H1 (cell line): ENCODE measurements at regions not wholly inside any gene's neighbourhood (a gene's known extent, or its start where the extent isn't known, plus 50 kb on each side); places are given as distances from the start of the nearest gene placed in this dataset.

Experiments
- CBX5 ChIP-seq: fragments of 300-800, 300-1000 bp; sonication (generic); IDR thresholded peaks from 2 replicates; pipeline ENCODE4 v1.7.1; 2016; ENCODE audit warnings: antibody characterized with exemption, low read length, low read depth
- CHD1 ChIP-seq: IDR thresholded peaks from 2 replicates; pipeline ENCODE4 v1.6.1; 2012; ENCODE audit warnings: low read depth, low read length, improper control_type of control experiment
- EZH2 ChIP-seq: fragments of 200-600 bp; sonication (generic); IDR thresholded peaks from 2 replicates; pipeline ENCODE4 v1.7.1; 2012; ENCODE audit warnings: low read depth, mild to moderate bottlenecking, moderate library complexity, low read length, inconsistent platforms; ENCODE audit not compliant: severe bottlenecking
- JUND ChIP-seq: IDR thresholded peaks from 2 replicates; pipeline ENCODE4 v1.6.1; 2011; ENCODE audit warnings: mild to moderate bottlenecking, improper control_type of control experiment, low read length
- SIX5 ChIP-seq: IDR thresholded peaks from 2 replicates; pipeline ENCODE4 v1.6.1; 2011; ENCODE audit warnings: mild to moderate bottlenecking, low read depth, low read length
- SP2 ChIP-seq: IDR thresholded peaks from 2 replicates; pipeline ENCODE4 v1.6.1; 2012; ENCODE audit warnings: mild to moderate bottlenecking, low read length, inconsistent platforms

GRCh38 chr20:56974499-56975250, 291.8 kb downstream of the BMP7 start (continued):
- no peak for TF ChIP-seq SIX5
- TF ChIP-seq CBX5 = no peak
- TF ChIP-seq CHD1 = no peak
- TF ChIP-seq JUND = no peak
- TF ChIP-seq EZH2 = no peak
- no peak for TF ChIP-seq SP2
- TF ChIP-seq, all 59 proteins: peak for 4
